Natural killer cell (primary cell): ENCODE measurements at regions not wholly inside any gene's neighbourhood (a gene's known extent, or its start where the extent isn't known, plus 50 kb on each side); places are given as distances from the start of the nearest gene placed in this dataset.

Experiments
- ATAC-seq, 3 donors: fragments of 150-1000 bp in 2 of 3; fragments of 200-7000 bp in 1 of 3; cut with Tn5 transposase; 1 replicate in 1 of 3; 2 replicates in 2 of 3; pipeline ENCODE4 v1.10.0; 2021; ENCODE audit warnings: mild to moderate bottlenecking in 2 of 3, moderate library complexity in 2 of 3
- DNase-seq, 2 donors: peaks; one replicate each; pipeline versions ENCODE4 v3.0.0 to v3.0.0-alpha.2; 2013 to 2021; ENCODE audit warnings: mixed read lengths in 1 of 2
- H3K27ac ChIP-seq: one replicate; pipeline ENCODE4 v1.5.1; 2013; ENCODE audit warnings: mild to moderate bottlenecking, low read length
- H3K27me3 ChIP-seq: one replicate; pipeline ENCODE4 v1.6.1; 2013; ENCODE audit warnings: low read length; ENCODE audit not compliant: control insufficient read depth, insufficient read depth
- H3K36me3 ChIP-seq: one replicate; pipeline ENCODE4 v1.6.1; 2013; ENCODE audit warnings: low read length; ENCODE audit not compliant: control insufficient read depth, insufficient read depth
- H3K4me1 ChIP-seq: one replicate; pipeline ENCODE4 v1.6.1; 2013; ENCODE audit warnings: low read length; ENCODE audit not compliant: control insufficient read depth, insufficient read depth
- H3K4me3 ChIP-seq: one replicate; pipeline ENCODE4 v1.5.1; 2013; ENCODE audit warnings: low read length
- H3K9me3 ChIP-seq: one replicate; pipeline ENCODE4 v1.6.1; 2013; ENCODE audit warnings: low read length; ENCODE audit not compliant: control insufficient read depth, insufficient read depth
- H3K27ac Mint-ChIP-seq, 2 donors: one replicate each; pipeline ENCODE4 v1.8.0; 2022; ENCODE audit warnings: mild to moderate bottlenecking in 2 of 2, mixed read lengths in 2 of 2, moderate library complexity in 1 of 2
- H3K27me3 Mint-ChIP-seq, 2 donors: one replicate each; pipeline ENCODE4 v1.8.0; 2022; ENCODE audit warnings: low read depth in 2 of 2, mixed read lengths in 2 of 2
- H3K36me3 Mint-ChIP-seq: one replicate; pipeline ENCODE4 v1.8.0; 2022; ENCODE audit warnings: mixed read lengths
- H3K4me1 Mint-ChIP-seq, 2 donors: one replicate each; pipeline ENCODE4 v1.8.0; 2022; ENCODE audit warnings: mixed read lengths in 2 of 2
- H3K4me3 Mint-ChIP-seq: one replicate; pipeline ENCODE4 v1.8.0; 2022; ENCODE audit warnings: mild to moderate bottlenecking, moderate library complexity, mixed read lengths
- H3K9me3 Mint-ChIP-seq, 2 donors: one replicate each; pipeline ENCODE4 v1.8.0; 2022; ENCODE audit warnings: mixed read lengths in 2 of 2
- WGBS: methylation state at CpG from one replicate; pipeline ENCODE4 v1.1.7; 2013; ENCODE audit warnings: missing lambda C conversion rate; ENCODE audit not compliant: insufficient coverage; 5-methylcytosine and 5-hydroxymethylcytosine counted together
- intact Hi-C: fragments of 100-400 bp; cut with micrococcal nuclease; formaldehyde crosslinking; loops from one replicate; pipeline ENCODE4 v1.14.2; 2022
- TF ChIP-seq, protein P1 (sequence below): fragments of 200-600 bp; IDR thresholded peaks from one replicate; pipeline ENCODE4 v1.8.0; 2022; ENCODE audit warnings: antibody characterized with exemption

DNA sequence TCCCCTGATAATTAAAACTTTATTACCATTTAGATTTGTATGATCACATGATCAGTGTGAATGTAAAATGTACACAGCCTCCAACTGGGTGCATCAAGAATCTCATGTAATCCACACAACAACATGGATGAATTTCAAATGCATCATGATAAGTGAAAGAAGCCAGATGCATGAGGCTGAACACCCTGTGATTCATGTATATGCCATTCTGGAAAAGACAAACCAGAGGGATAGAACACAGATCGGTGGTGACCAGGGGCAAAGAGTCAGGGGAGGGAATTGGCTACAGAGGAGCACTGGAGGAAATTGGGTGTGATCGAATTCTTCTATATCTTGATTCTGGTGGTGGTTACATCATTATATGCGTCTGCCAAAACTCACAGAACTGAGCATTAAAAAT is 170.7 kb upstream of the SLC24A3 start:
- Histone ChIP-seq H3K9me3 (no peaks in the 10 kb centered on the region), H3K4me1 (no peaks in the 10 kb centered on the region), H3K4me3 (no peak overlapping the region), H3K36me3 (no peaks in the 10 kb centered on the region), H3K27ac (no peak overlapping the region), H3K27me3 (no peaks in the 10 kb centered on the region)
- no peaks in the 10 kb centered on the region for H3K9me3 Mint-ChIP-seq
- 90% methylated on average over 2 of the region's 3 CpGs for WGBS
- ATAC-seq: no peak
- TF ChIP-seq, protein P1, sequence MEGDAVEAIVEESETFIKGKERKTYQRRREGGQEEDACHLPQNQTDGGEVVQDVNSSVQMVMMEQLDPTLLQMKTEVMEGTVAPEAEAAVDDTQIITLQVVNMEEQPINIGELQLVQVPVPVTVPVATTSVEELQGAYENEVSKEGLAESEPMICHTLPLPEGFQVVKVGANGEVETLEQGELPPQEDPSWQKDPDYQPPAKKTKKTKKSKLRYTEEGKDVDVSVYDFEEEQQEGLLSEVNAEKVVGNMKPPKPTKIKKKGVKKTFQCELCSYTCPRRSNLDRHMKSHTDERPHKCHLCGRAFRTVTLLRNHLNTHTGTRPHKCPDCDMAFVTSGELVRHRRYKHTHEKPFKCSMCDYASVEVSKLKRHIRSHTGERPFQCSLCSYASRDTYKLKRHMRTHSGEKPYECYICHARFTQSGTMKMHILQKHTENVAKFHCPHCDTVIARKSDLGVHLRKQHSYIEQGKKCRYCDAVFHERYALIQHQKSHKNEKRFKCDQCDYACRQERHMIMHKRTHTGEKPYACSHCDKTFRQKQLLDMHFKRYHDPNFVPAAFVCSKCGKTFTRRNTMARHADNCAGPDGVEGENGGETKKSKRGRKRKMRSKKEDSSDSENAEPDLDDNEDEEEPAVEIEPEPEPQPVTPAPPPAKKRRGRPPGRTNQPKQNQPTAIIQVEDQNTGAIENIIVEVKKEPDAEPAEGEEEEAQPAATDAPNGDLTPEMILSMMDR: no peak
- no peak overlapping the region for H3K4me3 Mint-ChIP-seq
- H3K36me3 Mint-ChIP-seq: no peaks in the 10 kb centered on the region
- peaks cover 7 to 37% of the 10 kb centered on the region in 2 donors for H3K27me3 Mint-ChIP-seq
- H3K4me1 Mint-ChIP-seq: no peaks in the 10 kb centered on the region
- DNase-seq: no peak
- H3K27ac Mint-ChIP-seq: no peak overlapping the region
- intact Hi-C loops: no loop called here

- no peaks in the 10 kb centered on the region for H3K36me3 Mint-ChIP-seq
- H3K36me3 ChIP-seq: no peaks in the 10 kb centered on the region
- intact Hi-C loops: no loop called here
- peaks cover 11 to 25% of the 10 kb centered on the region in 2 donors for H3K4me1 Mint-ChIP-seq
- TF ChIP-seq, protein P1: no peak
- H3K27me3 ChIP-seq: no peaks in the 10 kb centered on the region
- H3K27ac Mint-ChIP-seq: no peak overlapping the region
- H3K4me3 ChIP-seq: no peak overlapping the region
- DNase-seq (no peak), ATAC-seq (no peak)
- 91% methylated on average over 4 of the region's 4 CpGs for WGBS
- no peaks in the 10 kb centered on the region for H3K4me1 ChIP-seq
- no peak overlapping the region for H3K27ac ChIP-seq
- H3K9me3 Mint-ChIP-seq: no peaks in the 10 kb centered on the region
- H3K27me3 Mint-ChIP-seq: peaks cover 7 to 37% of the 10 kb centered on the region in 2 donors
- no peaks in the 10 kb centered on the region for H3K9me3 ChIP-seq
- H3K4me3 Mint-ChIP-seq: no peak overlapping the region
These were observed 167.1 kb upstream of the SLC24A3 start for GRCh38 chr20:19045371-19045770.

- WGBS: 61% methylated on average over 8 of the region's 9 CpGs
- DNase-seq (no peak), ATAC-seq (no peak)
- Histone ChIP-seq H3K27ac (no peak overlapping the region), H3K9me3 (no peaks in the 10 kb centered on the region), H3K36me3 (no peaks in the 10 kb centered on the region), H3K4me3 (no peak overlapping the region), H3K4me1 (no peaks in the 10 kb centered on the region), H3K27me3 (no peaks in the 10 kb centered on the region)
- intact Hi-C loops: no loop called here
- no peaks in the 10 kb centered on the region for H3K9me3 Mint-ChIP-seq
- peaks cover 11 to 42% of the 10 kb centered on the region in 2 donors for H3K4me1 Mint-ChIP-seq
- TF ChIP-seq, protein P1: no peak
- H3K4me3 Mint-ChIP-seq: no peak overlapping the region
- H3K27me3 Mint-ChIP-seq: peaks cover 2 to 19% of the 10 kb centered on the region in 2 donors
- H3K27ac Mint-ChIP-seq: no peak overlapping the region
- no peaks in the 10 kb centered on the region for H3K36me3 Mint-ChIP-seq
These were observed 165.1 kb upstream of the SLC24A3 start for GRCh38 chr20:19047040-19047950.

DNA sequence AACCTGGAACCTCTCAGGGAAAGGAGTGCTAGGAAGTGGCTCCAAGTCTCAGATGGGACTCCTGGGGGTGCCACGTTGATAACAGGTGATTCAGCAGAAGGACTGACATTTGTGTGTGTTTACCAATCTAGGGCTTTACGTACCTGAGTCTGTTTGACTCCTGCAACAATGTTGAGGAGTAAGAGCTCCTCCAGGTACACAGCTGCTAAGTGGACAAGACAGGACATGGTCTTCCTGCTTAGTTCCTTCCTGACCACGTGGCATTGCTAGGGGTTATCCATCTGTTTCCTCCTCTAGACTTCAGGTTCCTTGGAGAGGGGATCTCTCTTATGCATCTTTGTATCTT is 164.5 kb upstream of the SLC24A3 start:
- Mint-ChIP-seq H3K27ac (no peak overlapping the region), H3K9me3 (no peaks in the 10 kb centered on the region), H3K36me3 (no peaks in the 10 kb centered on the region), H3K4me3 (no peak overlapping the region), H3K27me3 (peaks cover 0 to 13% of the 10 kb centered on the region in 2 donors), H3K4me1 (peaks cover 11 to 42% of the 10 kb centered on the region in 2 donors)
- TF ChIP-seq, protein P1: no peak
- no peak overlapping the region for H3K27ac ChIP-seq
- ATAC-seq (no peak), DNase-seq (no peak)
- no peak overlapping the region for H3K4me3 ChIP-seq
- H3K36me3 ChIP-seq: no peaks in the 10 kb centered on the region
- H3K4me1 ChIP-seq: no peaks in the 10 kb centered on the region
- 36% methylated on average over 3 of the region's 3 CpGs for WGBS
- no peaks in the 10 kb centered on the region for H3K27me3 ChIP-seq
- no peaks in the 10 kb centered on the region for H3K9me3 ChIP-seq
- intact Hi-C loops: no loop called here
